NT2/D1 (cell line): ENCODE measurements at regions not wholly inside any gene's neighbourhood (a gene's known extent, or its start where the extent isn't known, plus 50 kb on each side); places are given as distances from the start of the nearest gene placed in this dataset.

Experiments
- YY1 ChIP-seq: IDR thresholded peaks from 2 replicates; pipeline ENCODE4 v1.6.1; 2011; ENCODE audit not compliant: insufficient read length, insufficient read depth
- ZNF274 ChIP-seq: IDR thresholded peaks from 2 replicates; pipeline ENCODE4 v1.6.1; 2011; ENCODE audit warnings: mild to moderate bottlenecking, low read depth, low read length

DNA sequence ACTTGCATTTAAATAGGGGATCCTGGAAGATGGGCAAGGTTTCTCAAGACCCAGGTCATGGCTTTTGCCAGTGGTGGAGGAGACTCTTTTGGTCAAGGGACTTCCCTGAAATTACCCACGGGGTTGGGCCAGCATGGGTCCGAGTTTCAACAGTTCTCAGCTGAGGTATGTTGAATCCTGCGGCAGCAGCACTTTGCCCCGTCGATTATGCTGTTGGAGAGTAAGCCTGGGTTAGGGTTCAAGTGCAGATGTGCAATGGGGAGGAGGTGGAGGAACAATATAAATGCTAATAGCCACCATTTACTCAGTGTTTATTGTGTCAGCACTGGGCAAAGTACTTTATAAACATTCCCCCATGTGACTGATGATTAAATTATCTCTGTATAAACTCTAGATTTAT lies 96.0 kb upstream of the GATA6 start:
- TF ChIP-seq YY1: no peak
- TF ChIP-seq ZNF274: no peak
